GM13977 (cell line): ENCODE measurements at regions not wholly inside any gene's neighbourhood (a gene's known extent, or its start where the extent isn't known, plus 50 kb on each side); places are given as distances from the start of the nearest gene placed in this dataset.

Experiments
- DNase-seq: peaks from one replicate; pipeline ENCODE4 v3.0.0; 2012; ENCODE audit warnings: low spot score
- CTCF ChIP-seq: IDR thresholded peaks from 2 replicates; pipeline ENCODE4 v1.5.1; 2012; ENCODE audit warnings: mild to moderate bottlenecking, control low read depth; ENCODE audit not compliant: insufficient read depth; ENCODE audit errors: extremely low read depth, missing control alignments
- in situ Hi-C: fragments of 300-500 bp; cut with MboI; formaldehyde crosslinking; loops from one replicate; pipeline ENCODE4 v1.12.0; 2022; ENCODE audit warnings: low sequenced_read_pairs, low pct_unique_long_range_greater_than_20kb, mixed read lengths, inconsistent platforms; ENCODE audit not compliant: unreplicated experiment

DNA sequence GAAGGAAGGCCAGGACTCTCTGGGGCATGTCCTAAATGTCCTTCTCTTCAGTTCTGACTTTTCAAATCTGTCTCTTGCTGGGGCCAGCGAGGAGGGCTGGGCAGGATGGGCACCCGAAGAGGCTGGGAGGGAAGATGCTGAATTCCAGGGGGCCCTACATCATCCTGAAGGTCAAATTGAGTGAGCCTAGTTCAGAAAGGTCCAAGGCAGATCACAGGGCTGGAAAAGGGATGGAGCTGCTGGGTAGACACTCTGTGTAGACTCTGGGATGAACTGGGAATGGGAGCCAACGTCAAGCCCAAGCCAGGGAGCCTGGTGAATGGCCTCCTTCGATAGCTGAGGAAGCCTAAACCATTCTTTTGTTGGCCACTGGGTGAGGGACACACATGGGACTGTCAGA is 133.1 kb downstream of the MYCN start:
- no peak for TF ChIP-seq CTCF

DNA sequence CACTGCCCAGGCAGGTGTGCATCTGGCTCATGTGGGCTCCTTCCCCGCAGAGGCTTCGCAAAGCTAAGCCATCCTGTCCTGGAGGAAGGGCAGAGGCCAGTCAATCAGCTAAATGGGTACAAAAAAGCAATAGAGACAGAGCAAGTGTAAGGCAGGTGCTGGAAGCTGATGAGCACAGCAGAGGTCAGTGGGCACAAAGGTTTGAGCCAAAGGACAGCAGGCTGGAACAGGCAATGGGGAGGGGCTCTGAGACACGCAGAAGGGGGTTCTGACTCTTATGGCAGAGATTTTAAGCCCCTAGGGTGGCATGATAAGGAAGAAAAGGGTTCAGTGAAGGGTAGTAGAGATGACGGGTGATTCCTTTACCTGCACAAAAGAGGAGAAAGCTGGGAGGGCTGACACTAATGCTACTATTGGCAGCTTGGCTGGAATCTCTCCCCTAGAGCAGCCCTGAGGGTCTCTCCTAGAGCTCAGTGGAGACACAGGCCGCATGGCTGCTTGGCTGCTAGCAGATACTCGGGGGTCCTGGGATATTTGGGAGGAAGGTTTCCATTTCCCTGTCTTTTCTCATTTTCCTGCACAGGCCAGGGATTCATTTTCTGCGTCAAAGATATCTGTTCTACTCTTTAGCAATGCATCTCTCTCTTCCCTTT is 132.4 kb downstream of the MYCN start:
- TF ChIP-seq CTCF: no peak
- no peak for DNase-seq
- in situ Hi-C loops: no loop called here

More for the DNA sequence above, 133.1 kb downstream of the MYCN start:
- in situ Hi-C loops: no loop called here
- no peak for DNase-seq

- in situ Hi-C loops: no loop called here
- DNase-seq: no peak
- no peak for TF ChIP-seq CTCF
These were observed 131.7 kb downstream of the MYCN start for GRCh38 chr2:16071865-16072637.

GRCh38 chr2:16071039-16071864 is 130.9 kb downstream of the MYCN start:
- in situ Hi-C loops: no loop called here
- DNase-seq: no peak
- TF ChIP-seq CTCF: no peak

DNA sequence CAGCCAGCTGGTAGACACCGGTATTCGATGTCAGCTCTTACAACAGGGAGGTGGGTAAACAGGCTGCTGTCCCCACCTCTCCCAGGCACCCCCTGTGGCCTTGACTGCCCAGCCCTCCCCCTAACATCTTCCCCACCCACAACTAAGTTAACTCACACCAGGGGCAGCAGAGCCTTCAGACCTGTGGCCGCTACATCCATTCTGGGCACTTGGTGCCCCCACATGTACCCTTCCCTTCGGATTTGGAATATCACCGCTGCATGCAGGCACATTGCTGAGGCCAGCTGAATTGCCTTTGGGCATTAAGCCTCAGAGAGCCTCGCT is 130.3 kb downstream of the MYCN start:
- no peak for TF ChIP-seq CTCF
- in situ Hi-C loops: no loop called here
- DNase-seq: no peak

- DNase-seq: no peak
- in situ Hi-C loops: no loop called here
- no peak for TF ChIP-seq CTCF
These were observed 129.7 kb downstream of the MYCN start for GRCh38 chr2:16069933-16070647.
